LNCAP (cell line): ENCODE measurements at regions not wholly inside any gene's neighbourhood (a gene's known extent, or its start where the extent isn't known, plus 50 kb on each side); places are given as distances from the start of the nearest gene placed in this dataset.

Experiments used
- TF ChIP-seq, protein P1 (sequence below): fragments of 450-650 bp; IDR thresholded peaks from 2 replicates; pipeline ENCODE4 v1.5.1; 2017; ENCODE audit warnings: mild to moderate bottlenecking

DNA sequence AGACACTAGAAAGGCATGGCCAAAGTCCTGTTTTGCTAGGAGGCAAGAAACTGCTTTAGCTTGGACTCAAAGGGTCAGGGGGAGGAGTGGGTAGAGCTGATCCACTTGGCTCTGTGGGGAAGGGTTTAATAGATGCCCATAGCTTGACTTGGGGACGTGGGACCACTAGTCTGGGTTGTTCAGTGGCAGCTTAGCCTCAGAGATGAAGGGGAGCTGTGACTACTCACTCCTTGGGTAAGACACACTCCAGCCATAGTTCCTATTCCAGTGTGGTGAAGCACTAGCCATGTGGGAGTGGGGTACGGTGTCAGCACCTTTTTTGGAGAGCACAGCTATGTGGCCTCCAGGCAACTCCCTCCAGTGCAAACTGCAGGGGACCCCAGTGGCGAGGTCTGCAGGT is 257.3 kb downstream of the TMEM121 start:
- TF ChIP-seq, protein P1, sequence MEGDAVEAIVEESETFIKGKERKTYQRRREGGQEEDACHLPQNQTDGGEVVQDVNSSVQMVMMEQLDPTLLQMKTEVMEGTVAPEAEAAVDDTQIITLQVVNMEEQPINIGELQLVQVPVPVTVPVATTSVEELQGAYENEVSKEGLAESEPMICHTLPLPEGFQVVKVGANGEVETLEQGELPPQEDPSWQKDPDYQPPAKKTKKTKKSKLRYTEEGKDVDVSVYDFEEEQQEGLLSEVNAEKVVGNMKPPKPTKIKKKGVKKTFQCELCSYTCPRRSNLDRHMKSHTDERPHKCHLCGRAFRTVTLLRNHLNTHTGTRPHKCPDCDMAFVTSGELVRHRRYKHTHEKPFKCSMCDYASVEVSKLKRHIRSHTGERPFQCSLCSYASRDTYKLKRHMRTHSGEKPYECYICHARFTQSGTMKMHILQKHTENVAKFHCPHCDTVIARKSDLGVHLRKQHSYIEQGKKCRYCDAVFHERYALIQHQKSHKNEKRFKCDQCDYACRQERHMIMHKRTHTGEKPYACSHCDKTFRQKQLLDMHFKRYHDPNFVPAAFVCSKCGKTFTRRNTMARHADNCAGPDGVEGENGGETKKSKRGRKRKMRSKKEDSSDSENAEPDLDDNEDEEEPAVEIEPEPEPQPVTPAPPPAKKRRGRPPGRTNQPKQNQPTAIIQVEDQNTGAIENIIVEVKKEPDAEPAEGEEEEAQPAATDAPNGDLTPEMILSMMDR, result no peak

DNA sequence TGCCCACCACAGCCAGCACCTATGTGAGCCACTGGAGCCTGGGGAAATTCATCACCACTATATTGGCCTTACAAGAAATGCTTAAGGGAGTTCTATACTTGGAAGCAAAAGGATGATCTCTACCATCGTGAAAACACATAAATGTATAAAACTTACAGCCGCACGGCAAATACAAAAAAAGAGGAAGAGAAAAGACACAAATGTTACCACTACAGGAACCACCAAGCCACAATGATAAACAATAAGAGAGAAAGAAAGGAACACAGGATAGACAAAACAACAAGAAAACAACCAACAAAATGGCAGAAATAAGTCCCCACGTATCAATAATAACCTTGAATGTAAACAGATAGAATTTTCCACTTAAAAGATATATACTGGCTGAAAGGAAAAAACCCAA is 267.5 kb downstream of the TMEM121 start:
- TF ChIP-seq, protein P1, result no peak

DNA sequence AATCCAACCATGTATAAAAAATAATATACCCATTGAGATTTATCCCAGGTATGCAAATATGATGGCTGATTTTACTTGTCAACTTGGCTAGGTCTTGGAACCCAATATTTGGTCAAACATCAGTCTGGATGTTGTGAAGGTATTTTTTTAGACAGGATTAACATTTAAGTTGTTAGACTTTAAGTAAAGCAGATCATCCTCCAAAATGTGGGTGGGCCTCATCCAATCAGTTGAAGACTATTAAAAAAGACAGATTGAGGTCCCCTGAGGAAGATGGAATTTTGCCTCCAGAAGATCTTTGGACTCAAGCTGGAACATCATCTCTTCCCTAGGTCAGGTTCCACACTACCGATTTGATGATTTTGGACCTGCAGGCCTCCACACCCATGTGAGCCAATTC is 271.2 kb downstream of the TMEM121 start:
- TF ChIP-seq, protein P1, result no peak

DNA sequence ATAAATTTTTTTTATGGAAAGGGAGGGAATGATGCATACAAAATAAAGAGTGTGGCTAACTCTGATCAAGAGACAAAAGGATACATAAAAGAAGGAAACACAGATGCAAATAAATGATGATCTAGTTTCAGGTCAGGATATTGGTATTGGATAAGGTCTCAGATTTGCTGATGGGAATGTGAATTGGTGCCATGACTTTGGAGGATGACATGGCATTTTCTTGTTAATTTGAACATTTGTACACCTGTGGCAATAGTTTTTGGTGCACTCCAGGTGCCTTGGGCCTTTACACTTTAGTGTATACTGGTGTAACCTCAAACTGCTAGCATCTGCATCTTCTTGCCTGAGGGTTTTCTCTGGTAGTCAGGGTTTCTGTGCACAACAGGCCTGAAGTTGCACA is 279.3 kb downstream of the TMEM121 start:
- TF ChIP-seq, protein P1, result no peak

DNA sequence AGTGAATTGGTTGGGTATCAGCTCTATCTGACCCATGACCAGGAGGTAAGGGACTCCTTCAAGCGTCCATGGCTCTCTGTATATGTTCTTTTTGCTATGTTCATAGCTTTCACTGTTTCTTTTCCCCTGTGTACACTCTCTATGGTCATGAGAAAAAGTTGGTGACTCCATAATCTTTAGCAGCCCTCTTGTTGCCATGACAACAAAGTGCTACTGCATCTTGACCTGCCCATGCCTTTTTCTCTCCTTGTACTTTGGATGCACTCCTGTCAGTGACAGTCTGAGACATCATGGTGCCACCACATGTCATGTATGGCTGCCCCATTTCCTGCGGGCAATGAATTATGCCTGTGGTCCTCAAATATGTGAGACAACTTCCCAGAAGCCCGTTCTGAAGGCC is 280.2 kb downstream of the TMEM121 start:
- TF ChIP-seq, protein P1, result no peak

DNA sequence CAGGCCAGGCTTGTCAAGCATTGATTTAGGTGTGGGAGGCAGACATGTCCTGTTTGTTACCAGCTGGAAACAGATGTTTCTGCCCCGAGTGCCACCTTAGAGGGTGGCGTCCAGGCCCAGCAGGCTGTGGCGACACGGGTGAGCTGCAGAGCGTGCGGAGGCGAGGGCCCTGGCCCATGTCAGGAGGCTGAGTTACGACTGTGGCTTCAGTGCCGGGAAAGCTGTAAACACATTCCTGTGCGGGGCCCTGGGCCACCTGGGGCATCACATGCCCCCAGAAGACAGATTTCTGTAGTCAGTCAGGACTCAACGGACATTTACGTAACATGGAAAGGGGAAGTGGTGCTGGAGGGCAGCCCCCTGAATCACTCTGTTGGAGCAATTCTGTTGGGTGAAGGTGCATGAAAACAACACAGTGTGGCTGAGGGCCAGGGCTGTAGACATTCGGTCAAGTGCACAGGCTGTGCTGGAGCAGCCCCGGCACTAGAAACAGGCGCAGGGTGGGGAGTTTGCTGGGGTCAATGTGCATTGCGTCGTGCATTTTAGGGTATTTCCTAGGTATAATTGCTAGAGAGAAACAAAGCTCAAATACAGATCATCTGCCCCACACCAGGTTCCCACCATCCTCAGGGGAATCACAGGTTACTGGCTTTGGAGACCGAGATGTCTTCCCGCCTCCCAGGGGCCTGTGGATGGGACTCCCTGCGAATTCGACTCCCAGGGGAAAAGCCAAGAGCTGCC is 291.8 kb downstream of the TMEM121 start:
- TF ChIP-seq, protein P1, result no peak

DNA sequence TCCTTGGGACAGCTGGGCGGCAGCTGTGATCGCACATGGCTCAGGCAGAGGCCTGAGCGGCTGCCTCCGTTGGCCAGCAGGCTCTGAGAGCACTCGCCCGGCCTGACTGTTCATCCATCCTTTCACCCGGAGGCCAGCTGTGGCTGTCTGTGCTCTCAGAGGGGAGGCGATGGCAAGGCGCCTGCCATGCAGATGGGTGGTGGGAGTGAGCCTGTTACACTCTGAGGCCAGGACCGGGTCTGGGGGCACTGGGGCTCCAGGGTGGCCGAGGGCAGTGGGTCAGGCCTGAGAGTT is 292.3 kb downstream of the TMEM121 start:
- TF ChIP-seq, protein P1, result no peak

DNA sequence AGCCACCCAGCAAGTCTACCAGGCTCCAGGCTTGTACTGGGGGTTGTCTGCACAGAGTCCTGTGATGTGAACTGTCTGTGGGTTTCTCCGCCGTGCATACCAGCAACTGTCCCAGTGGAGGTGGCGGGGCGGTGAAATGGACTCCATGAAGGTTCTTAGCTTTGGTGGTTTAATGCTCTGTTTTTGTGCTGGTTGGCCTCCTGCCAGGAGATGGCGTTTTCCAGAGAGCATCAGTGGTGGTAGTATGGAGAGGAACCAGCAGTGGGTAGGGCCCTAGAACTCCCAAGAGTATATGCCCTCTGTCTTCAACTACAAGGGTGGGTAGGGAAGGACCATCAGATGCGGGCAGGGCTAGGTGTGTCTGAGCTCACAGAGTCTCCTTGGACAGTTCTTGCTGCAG is 303.8 kb downstream of the TMEM121 start:
- TF ChIP-seq, protein P1, result no peak
